SK-N-SH (cell line): ENCODE measurements at regions not wholly inside any gene's neighbourhood (a gene's known extent, or its start where the extent isn't known, plus 50 kb on each side); places are given as distances from the start of the nearest gene placed in this dataset.

Experiments
- CTCF ChIP-seq: fragments of 200-600 bp; sonication (generic); IDR thresholded peaks from 2 replicates; pipeline ENCODE4 v1.6.1; 2017; ENCODE audit warnings: antibody characterized with exemption, mild to moderate bottlenecking, moderate library complexity
- EZH2phosphoT487 ChIP-seq: fragments of 200-600 bp; sonication (generic); IDR thresholded peaks from 2 replicates; pipeline ENCODE4 v1.6.1; 2017; ENCODE audit warnings: low read depth, mixed run types, mild to moderate bottlenecking, antibody characterized with exemption, moderate library complexity, borderline replicate concordance
- MAX ChIP-seq: IDR thresholded peaks from 2 replicates; pipeline ENCODE4 v1.4.0; 2012; ENCODE audit warnings: low read depth
- POLR2AphosphoS5 ChIP-seq: IDR thresholded peaks from 2 replicates; pipeline ENCODE4 v1.6.1; 2012; ENCODE audit warnings: low read depth, low read length
- SMC3 ChIP-seq: IDR thresholded peaks from 2 replicates; pipeline ENCODE4 v1.6.1; 2012; ENCODE audit warnings: low read depth, low read length, improper control_type of control experiment
- TAF1 ChIP-seq: IDR thresholded peaks from 2 replicates; pipeline ENCODE4 v1.6.1; 2012; ENCODE audit warnings: low read depth, mild to moderate bottlenecking, low read length, moderate library complexity, borderline replicate concordance
- ZBTB33 ChIP-seq: IDR thresholded peaks from 2 replicates; pipeline ENCODE4 v1.4.0; 2012; ENCODE audit warnings: low read depth, borderline replicate concordance

- no peak for TF ChIP-seq CTCF
- TF ChIP-seq EZH2phosphoT487, result no peak
- no peak for TF ChIP-seq POLR2AphosphoS5
- TF ChIP-seq MAX, result no peak
- no peak for TF ChIP-seq ZBTB33
- TF ChIP-seq TAF1, result no peak
- TF ChIP-seq SMC3, result no peak
Measured at GRCh38 chr19:57010541-57010940, 109.2 kb upstream of the USP29 start.
